H9 (cell line): ENCODE measurements at regions not wholly inside any gene's neighbourhood (a gene's known extent, or its start where the extent isn't known, plus 50 kb on each side); places are given as distances from the start of the nearest gene placed in this dataset.

Source experiments
- DNase-seq: peaks from one replicate; pipeline ENCODE4 v3.0.0-alpha.2; 2017
- H2AFZ ChIP-seq: one replicate; pipeline ENCODE4 v1.6.1; 2013; ENCODE audit warnings: mild to moderate bottlenecking, low read length, control low read depth, moderate library complexity
- H2AK5ac ChIP-seq: 2 replicates; pipeline ENCODE4 v1.6.1; 2013; ENCODE audit warnings: low read length, control low read depth, mixed read lengths; ENCODE audit not compliant: insufficient read length
- H2BK120ac ChIP-seq: one replicate; pipeline ENCODE4 v1.6.1; 2013; ENCODE audit warnings: low read depth, mild to moderate bottlenecking, low read length, control low read depth, inconsistent platforms; ENCODE audit not compliant: poor library complexity, severe bottlenecking
- H2BK12ac ChIP-seq: 2 replicates; pipeline ENCODE4 v1.6.1; 2013; ENCODE audit warnings: low read length, control low read depth, mixed read lengths, low read depth; ENCODE audit not compliant: insufficient read length
- H2BK15ac ChIP-seq: 2 replicates; pipeline ENCODE4 v1.6.1; 2013; ENCODE audit warnings: low read depth, low read length, control low read depth
- H2BK20ac ChIP-seq: one replicate; pipeline ENCODE4 v1.6.1; 2013; ENCODE audit warnings: low read depth, mild to moderate bottlenecking, low read length, control low read depth, inconsistent platforms; ENCODE audit not compliant: poor library complexity, severe bottlenecking
- H2BK5ac ChIP-seq: 2 replicates; pipeline ENCODE4 v1.6.1; 2013; ENCODE audit warnings: low read length, control low read depth, mixed read lengths; ENCODE audit not compliant: insufficient read length
- H3K14ac ChIP-seq: 2 replicates; pipeline ENCODE4 v1.6.1; 2013; ENCODE audit warnings: low read length, control low read depth; ENCODE audit not compliant: insufficient read depth
- H3K18ac ChIP-seq: 2 replicates; pipeline ENCODE4 v1.6.1; 2013; ENCODE audit warnings: low read depth, mild to moderate bottlenecking, mixed read lengths, low read length, control low read depth; ENCODE audit not compliant: insufficient read length
- H3K23ac ChIP-seq: 2 replicates; pipeline ENCODE4 v1.6.1; 2013; ENCODE audit warnings: low read length, control low read depth, mixed read lengths, low read depth; ENCODE audit not compliant: insufficient read length
- H3K23me2 ChIP-seq: 2 replicates; pipeline ENCODE4 v1.6.1; 2013; ENCODE audit warnings: low read depth, mild to moderate bottlenecking, mixed read lengths, low read length, control low read depth; ENCODE audit not compliant: insufficient read length, poor library complexity, severe bottlenecking
- H3K27ac ChIP-seq: 2 replicates; pipeline ENCODE4 v1.5.1; 2013; ENCODE audit warnings: low read length, control low read depth, mixed read lengths, low read depth; ENCODE audit not compliant: insufficient read length
- H3K27me3 ChIP-seq: 2 replicates; pipeline ENCODE4 v1.6.1; 2013; ENCODE audit warnings: low read length, control low read depth, inconsistent platforms; ENCODE audit not compliant: insufficient read depth
- H3K4ac ChIP-seq: 2 replicates; pipeline ENCODE4 v1.6.1; 2013; ENCODE audit warnings: low read depth, mild to moderate bottlenecking, control low read depth, inconsistent platforms, low read length, moderate library complexity
- H3K4me1 ChIP-seq: 2 replicates; pipeline ENCODE4 v1.6.1; 2013; ENCODE audit warnings: low read length, control low read depth, inconsistent platforms; ENCODE audit not compliant: insufficient read depth
- H3K4me2 ChIP-seq: 2 replicates; pipeline ENCODE4 v1.6.1; 2013; ENCODE audit warnings: low read length, control low read depth, mixed read lengths; ENCODE audit not compliant: insufficient read length, insufficient read depth
- H3K56ac ChIP-seq: 2 replicates; pipeline ENCODE4 v1.6.1; 2013; ENCODE audit warnings: low read depth, mild to moderate bottlenecking, mixed read lengths, low read length, control low read depth; ENCODE audit not compliant: insufficient read length
- H3K79me1 ChIP-seq: 2 replicates; pipeline ENCODE4 v1.6.1; 2013; ENCODE audit warnings: low read depth, mild to moderate bottlenecking, moderate library complexity, low read length, control low read depth, inconsistent platforms; ENCODE audit not compliant: insufficient read depth, poor library complexity, severe bottlenecking
- H3K79me2 ChIP-seq: 2 replicates; pipeline ENCODE4 v1.6.1; 2013; ENCODE audit warnings: low read length, control low read depth, inconsistent platforms; ENCODE audit not compliant: insufficient read depth
- H3K9ac ChIP-seq: 2 replicates; pipeline ENCODE4 v1.6.1; 2013; ENCODE audit warnings: low read length, control low read depth, mixed read lengths; ENCODE audit not compliant: insufficient read length; ENCODE audit errors: extremely low read depth
- H3K9me3 ChIP-seq: one replicate; pipeline ENCODE4 v1.6.1; 2013; ENCODE audit warnings: low read depth, low read length, inconsistent platforms; ENCODE audit not compliant: control insufficient read depth
- H3T11ph ChIP-seq: one replicate; pipeline ENCODE4 v1.6.1; 2013; ENCODE audit warnings: mild to moderate bottlenecking, low read length, control low read depth, inconsistent platforms
- H4K20me1 ChIP-seq: one replicate; pipeline ENCODE4 v1.6.1; 2013; ENCODE audit not compliant: control insufficient read depth, insufficient read length, insufficient read depth
- H4K5ac ChIP-seq: 2 replicates; pipeline ENCODE4 v1.6.1; 2013; ENCODE audit warnings: low read depth, mild to moderate bottlenecking, mixed read lengths, low read length, control low read depth; ENCODE audit not compliant: insufficient read length
- H4K8ac ChIP-seq: replicated peaks from 2 replicates; pipeline ENCODE4 v1.6.1; 2013; ENCODE audit warnings: low read length, control low read depth, mixed read lengths, low read depth; ENCODE audit not compliant: insufficient read length
- H4K91ac ChIP-seq: 2 replicates; pipeline ENCODE4 v1.6.1; 2013; ENCODE audit warnings: low read depth, mild to moderate bottlenecking, moderate library complexity, mixed read lengths, low read length, control low read depth; ENCODE audit not compliant: insufficient read length
- H3K27ac Mint-ChIP-seq, 3 experiments: 2 replicates in 2 of 3; 3 replicates in 1 of 3; pipeline ENCODE4 v1.8.0; 2020 to 2021; ENCODE audit warnings: mixed read lengths in 3 of 3, mild to moderate bottlenecking in 1 of 3, moderate library complexity in 1 of 3
- H3K27me3 Mint-ChIP-seq: 2 replicates; pipeline ENCODE4 v1.8.0; 2021; ENCODE audit warnings: low read depth, mild to moderate bottlenecking, moderate library complexity, mixed read lengths
- H3K36me3 Mint-ChIP-seq, 3 experiments: 2 replicates in 2 of 3; 3 replicates in 1 of 3; pipeline ENCODE4 v1.8.0; 2020 to 2021; ENCODE audit warnings: low read depth in 3 of 3, mixed read lengths in 3 of 3; ENCODE audit not compliant: insufficient read depth in 1 of 3
- H3K4me1 Mint-ChIP-seq, 2 experiments: 2 replicates each; pipeline ENCODE4 v1.8.0; 2020; ENCODE audit warnings: mixed read lengths in 2 of 2
- H3K4me3 Mint-ChIP-seq, 2 experiments: 2 replicates in 1 of 2; 3 replicates in 1 of 2; pipeline ENCODE4 v1.8.0; 2020 to 2021; ENCODE audit warnings: mild to moderate bottlenecking in 2 of 2, mixed read lengths in 2 of 2, moderate library complexity in 1 of 2
- H3K9me3 Mint-ChIP-seq, 2 experiments: 2 replicates in 1 of 2; 3 replicates in 1 of 2; pipeline ENCODE4 v1.8.0; 2020; ENCODE audit warnings: mild to moderate bottlenecking in 2 of 2, mixed read lengths in 2 of 2, moderate library complexity in 1 of 2
- CTCF ChIP-seq: fragments of 200-600 bp; sonication (generic); conservative IDR thresholded peaks from 3 replicates; pipeline ENCODE4 v1.8.0; 2021; ENCODE audit warnings: antibody characterized with exemption, mild to moderate bottlenecking
- WGBS: extraction: QIAGEN DNeasy Blood & Tissue Kit; methylation state at CpG from one replicate; pipeline ENCODE4 v1.1.7; 2013; ENCODE audit warnings: missing lambda C conversion rate, low lambda C conversion rate, mixed read lengths; ENCODE audit not compliant: insufficient read length; ENCODE audit errors: extremely low coverage; 5-methylcytosine and 5-hydroxymethylcytosine counted together

GRCh38 chr15:69554279-69554961 is 101.8 kb downstream of the RPLP1 start:
- no peak overlapping the region for H3K4ac ChIP-seq
- H3K79me2 ChIP-seq = no peaks in the 10 kb centered on the region
- no peak overlapping the region for H4K91ac ChIP-seq
- no peak overlapping the region for H3K27ac ChIP-seq
- H3K79me1 ChIP-seq = no peaks in the 10 kb centered on the region
- no peak overlapping the region for H4K5ac ChIP-seq
- no peak overlapping the region for H2BK5ac ChIP-seq
- Mint-ChIP-seq H3K36me3 (peaks cover 0 to 4% (median 0%) of the 10 kb centered on the region in 3 experiments; a peak in 1 of 7 replicates), H3K4me1 (peaks cover 36 to 59% of the 10 kb centered on the region in 2 experiments), H3K27ac (no peak overlapping the region), H3K27me3 (peaks cover 16% of the 10 kb centered on the region), H3K9me3 (peaks cover 7 to 8% of the 10 kb centered on the region in 2 experiments; a peak in 3 of 5 replicates), H3K4me3 (no peak overlapping the region)
- no peak overlapping the region for H3K9ac ChIP-seq
- H4K20me1 ChIP-seq = no peaks in the 10 kb centered on the region
- no peak overlapping the region for H2BK20ac ChIP-seq
- no peak overlapping the region for H3T11ph ChIP-seq
- no peak overlapping the region for H3K56ac ChIP-seq
- DNase-seq = no peak
- H2BK12ac ChIP-seq = no peak overlapping the region
- H3K4me1 ChIP-seq = peaks cover 3% of the 10 kb centered on the region; the same call in 1 of the 2 replicates
- H3K23me2 ChIP-seq = no peaks in the 10 kb centered on the region
- WGBS = no CpG with 5 or more reads among the region's 7 CpGs
- H3K14ac ChIP-seq = no peak overlapping the region
- H4K8ac ChIP-seq = no peak overlapping the region
- no peak overlapping the region for H2BK15ac ChIP-seq
- no peak overlapping the region for H2AK5ac ChIP-seq
- TF ChIP-seq CTCF = no peak
- no peaks in the 10 kb centered on the region for H3K9me3 ChIP-seq
- H2BK120ac ChIP-seq = no peak overlapping the region
- H2AFZ ChIP-seq = no peak overlapping the region
- no peaks in the 10 kb centered on the region for H3K27me3 ChIP-seq
- H3K23ac ChIP-seq = no peak overlapping the region
- no peak overlapping the region for H3K4me2 ChIP-seq
- no peak overlapping the region for H3K18ac ChIP-seq
